PC-9 (cell line): ENCODE measurements at regions not wholly inside any gene's neighbourhood (a gene's known extent, or its start where the extent isn't known, plus 50 kb on each side); places are given as distances from the start of the nearest gene placed in this dataset.

Experiments
- EZH2 ChIP-seq: fragments of 200-600 bp; sonication (generic); IDR thresholded peaks from 2 replicates; pipeline ENCODE4 v1.8.0; 2017; ENCODE audit warnings: antibody characterized with exemption, low read depth
- TF ChIP-seq, protein P1 (sequence below): fragments of 200-600 bp; sonication (generic); conservative IDR thresholded peaks from 2 replicates; pipeline ENCODE4 v1.6.1; 2017; ENCODE audit warnings: mixed run types, antibody characterized with exemption, mild to moderate bottlenecking, moderate library complexity

GRCh38 chr18:39531659-39532058 lies 1966.1 kb upstream of the CELF4 start:
- TF ChIP-seq, protein P1, sequence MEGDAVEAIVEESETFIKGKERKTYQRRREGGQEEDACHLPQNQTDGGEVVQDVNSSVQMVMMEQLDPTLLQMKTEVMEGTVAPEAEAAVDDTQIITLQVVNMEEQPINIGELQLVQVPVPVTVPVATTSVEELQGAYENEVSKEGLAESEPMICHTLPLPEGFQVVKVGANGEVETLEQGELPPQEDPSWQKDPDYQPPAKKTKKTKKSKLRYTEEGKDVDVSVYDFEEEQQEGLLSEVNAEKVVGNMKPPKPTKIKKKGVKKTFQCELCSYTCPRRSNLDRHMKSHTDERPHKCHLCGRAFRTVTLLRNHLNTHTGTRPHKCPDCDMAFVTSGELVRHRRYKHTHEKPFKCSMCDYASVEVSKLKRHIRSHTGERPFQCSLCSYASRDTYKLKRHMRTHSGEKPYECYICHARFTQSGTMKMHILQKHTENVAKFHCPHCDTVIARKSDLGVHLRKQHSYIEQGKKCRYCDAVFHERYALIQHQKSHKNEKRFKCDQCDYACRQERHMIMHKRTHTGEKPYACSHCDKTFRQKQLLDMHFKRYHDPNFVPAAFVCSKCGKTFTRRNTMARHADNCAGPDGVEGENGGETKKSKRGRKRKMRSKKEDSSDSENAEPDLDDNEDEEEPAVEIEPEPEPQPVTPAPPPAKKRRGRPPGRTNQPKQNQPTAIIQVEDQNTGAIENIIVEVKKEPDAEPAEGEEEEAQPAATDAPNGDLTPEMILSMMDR, result no peak
- no peak for TF ChIP-seq EZH2
